IPS-18a (cell line): ENCODE measurements at regions not wholly inside any gene's neighbourhood (a gene's known extent, or its start where the extent isn't known, plus 50 kb on each side); places are given as distances from the start of the nearest gene placed in this dataset.
A peak's percentile ranks its signal among the peaks of the same experiment; 100 is the strongest.
"Not testable (repeated sequence)": the region's sequence is repeated elsewhere in the genome, so short reads cannot be mapped to it uniquely, and the experiment has no call there.

Source experiments
- H3K27ac ChIP-seq: one replicate; pipeline ENCODE4 v1.5.1; 2013; ENCODE audit warnings: low read length
- H3K27me3 ChIP-seq: one replicate; pipeline ENCODE4 v1.6.1; 2013; ENCODE audit warnings: mild to moderate bottlenecking, low read length; ENCODE audit not compliant: control insufficient read depth, insufficient read depth
- H3K36me3 ChIP-seq: one replicate; pipeline ENCODE4 v1.6.1; 2013; ENCODE audit warnings: low read depth, low read length; ENCODE audit not compliant: control insufficient read depth
- H3K4me1 ChIP-seq: one replicate; pipeline ENCODE4 v1.6.1; 2013; ENCODE audit warnings: low read depth, low read length; ENCODE audit not compliant: control insufficient read depth
- H3K4me3 ChIP-seq: one replicate; pipeline ENCODE4 v1.5.1; 2013; ENCODE audit warnings: low read length
- H3K9ac ChIP-seq: one replicate; pipeline ENCODE4 v1.6.1; 2013; ENCODE audit warnings: mild to moderate bottlenecking, low read length, moderate library complexity
- H3K9me3 ChIP-seq: one replicate; pipeline ENCODE4 v1.6.1; 2013; ENCODE audit warnings: low read depth, low read length; ENCODE audit not compliant: control insufficient read depth

DNA sequence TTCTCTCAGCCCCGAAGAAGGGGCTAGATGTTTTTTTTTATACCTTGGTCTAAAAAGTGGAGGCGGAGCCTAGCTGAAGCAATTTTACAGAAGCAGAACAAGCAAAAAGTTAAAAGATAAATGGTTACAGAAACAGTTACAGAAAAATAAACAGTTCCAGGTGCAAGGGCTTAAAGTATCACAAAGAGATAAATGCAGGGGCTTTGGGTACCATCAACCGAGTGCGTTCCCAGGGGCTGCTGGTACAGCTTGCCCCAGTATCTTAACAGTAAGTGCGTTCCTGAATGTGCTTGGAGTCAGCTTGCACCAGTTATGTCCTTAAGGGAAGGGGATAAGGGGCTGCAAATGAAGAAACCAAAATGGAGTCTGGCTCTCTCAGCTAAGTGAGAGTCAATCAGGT lies 173.9 kb upstream of the MBL2 start:
- H3K4me3 ChIP-seq: no peak overlapping the region
- no peaks in the 10 kb centered on the region for H3K36me3 ChIP-seq
- H3K27me3 ChIP-seq: no peaks in the 10 kb centered on the region
- peaks cover 10% of the 10 kb centered on the region for H3K4me1 ChIP-seq
- no peak overlapping the region for H3K9ac ChIP-seq
- H3K9me3 ChIP-seq: no peaks in the 10 kb centered on the region
- H3K27ac ChIP-seq: no peak overlapping the region

DNA sequence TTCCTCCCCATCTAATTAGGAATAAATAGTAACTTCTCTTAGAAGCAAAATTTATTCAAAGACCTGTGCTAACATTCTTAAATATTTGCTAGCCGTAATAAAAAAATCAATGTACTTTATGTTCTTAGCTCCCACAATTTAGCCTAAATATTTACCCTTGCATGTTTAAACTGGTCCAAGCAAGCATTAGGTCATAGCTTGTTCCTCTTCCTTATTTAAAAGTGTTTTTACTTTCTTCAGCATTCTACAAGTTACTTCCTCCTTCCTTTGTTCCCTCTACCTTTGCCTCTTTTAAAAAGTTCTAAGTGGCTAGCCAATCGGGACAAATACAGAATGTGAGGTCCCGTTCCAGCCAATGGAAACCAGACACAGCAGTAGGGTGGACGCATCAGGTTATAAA lies 172.9 kb upstream of the MBL2 start:
- H3K9ac ChIP-seq, H3K9me3 ChIP-seq, H3K36me3 ChIP-seq, H3K27me3 ChIP-seq, H3K4me3 ChIP-seq, H3K27ac ChIP-seq: not testable (repeated sequence)
- H3K4me1 ChIP-seq: peaks cover 10% of the 10 kb centered on the region

DNA sequence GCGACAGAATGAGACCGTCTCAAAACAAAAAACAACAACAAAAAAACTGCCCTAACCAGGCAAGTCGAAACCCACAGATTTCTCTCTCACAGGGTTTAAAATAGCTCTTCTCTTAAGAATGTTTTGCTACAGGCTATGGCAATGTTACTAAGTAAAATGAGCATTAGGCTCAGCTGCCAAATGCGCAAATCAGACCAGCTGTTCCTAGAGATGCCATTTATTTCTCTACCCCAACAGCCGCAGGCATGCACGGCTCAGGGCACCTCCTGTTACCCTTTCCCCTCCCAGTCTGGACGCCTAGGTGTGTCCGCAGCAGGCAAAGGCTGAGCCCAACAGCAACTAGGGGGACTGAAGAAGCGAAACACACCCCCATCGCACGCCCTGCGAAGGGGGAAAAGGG lies 168.3 kb upstream of the MBL2 start:
- H3K4me3 ChIP-seq: no peak overlapping the region
- H3K4me1 ChIP-seq: no peaks in the 10 kb centered on the region
- H3K27me3 ChIP-seq: no peaks in the 10 kb centered on the region
- no peaks in the 10 kb centered on the region for H3K9me3 ChIP-seq
- no peaks in the 10 kb centered on the region for H3K36me3 ChIP-seq
- no peak overlapping the region for H3K9ac ChIP-seq
- H3K27ac ChIP-seq: no peak overlapping the region

- Histone ChIP-seq H3K9ac (no peak overlapping the region), H3K9me3 (no peaks in the 10 kb centered on the region), H3K27me3 (no peaks in the 10 kb centered on the region), H3K27ac (no peak overlapping the region), H3K36me3 (no peaks in the 10 kb centered on the region), H3K4me1 (no peaks in the 10 kb centered on the region), H3K4me3 (no peak overlapping the region)
Observed at GRCh38 chr10:52939894-52940293, 167.3 kb upstream of the MBL2 start.

DNA sequence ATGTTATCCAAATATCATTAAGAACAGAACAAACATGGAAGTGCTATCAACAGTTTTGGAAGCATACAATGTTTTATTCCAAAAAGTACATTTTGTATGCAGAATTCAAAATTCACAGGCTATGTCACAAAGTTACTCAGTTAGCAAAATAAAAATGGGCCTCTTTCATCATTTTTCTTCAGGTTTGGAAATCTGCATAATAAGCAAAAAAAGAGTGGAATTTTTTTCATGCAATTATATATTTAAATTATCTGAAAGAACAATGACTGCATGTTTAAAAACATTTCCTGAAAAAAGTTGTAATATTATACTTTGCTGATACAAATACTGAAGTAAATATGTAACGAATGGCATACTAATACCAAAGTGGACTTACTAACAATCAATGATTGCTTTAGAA lies 161.2 kb upstream of the MBL2 start:
- Histone ChIP-seq H3K27ac (no peak overlapping the region), H3K4me1 (no peaks in the 10 kb centered on the region), H3K27me3 (no peaks in the 10 kb centered on the region), H3K4me3 (no peak overlapping the region), H3K36me3 (no peaks in the 10 kb centered on the region), H3K9ac (no peak overlapping the region), H3K9me3 (no peaks in the 10 kb centered on the region)

- no peak overlapping the region for H3K9ac ChIP-seq
- no peak overlapping the region for H3K4me3 ChIP-seq
- H3K27me3 ChIP-seq: no peaks in the 10 kb centered on the region
- no peaks in the 10 kb centered on the region for H3K36me3 ChIP-seq
- H3K4me1 ChIP-seq: peaks cover 21% of the 10 kb centered on the region
- H3K27ac ChIP-seq: no peak overlapping the region
- H3K9me3 ChIP-seq: no peaks in the 10 kb centered on the region
Observed at GRCh38 chr10:52927678-52928077, 155.1 kb upstream of the MBL2 start.

DNA sequence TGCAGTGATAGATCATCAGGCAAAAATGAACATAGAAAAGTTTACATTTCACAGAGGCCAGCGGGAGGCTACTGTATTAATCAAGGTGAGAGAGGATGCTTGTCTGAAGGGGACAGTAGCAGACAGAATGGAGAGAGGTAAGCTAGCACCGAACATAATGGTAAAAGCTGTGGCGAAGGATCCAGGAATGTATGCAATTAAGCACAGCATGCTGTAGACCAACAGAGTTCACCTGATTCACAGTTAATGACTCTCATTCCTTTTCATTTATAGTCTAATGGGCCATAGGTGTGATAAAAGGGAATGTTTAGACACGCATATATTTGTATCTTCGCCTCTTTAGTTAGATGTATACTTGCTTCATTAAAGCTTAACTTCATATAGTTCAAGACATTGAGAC lies 150.9 kb upstream of the MBL2 start:
- Histone ChIP-seq H3K27ac (no peak overlapping the region), H3K4me3 (no peak overlapping the region), H3K9ac (no peak overlapping the region), H3K36me3 (no peaks in the 10 kb centered on the region), H3K4me1 (peaks cover 30% of the 10 kb centered on the region), H3K9me3 (no peaks in the 10 kb centered on the region), H3K27me3 (no peaks in the 10 kb centered on the region)

- Histone ChIP-seq H3K4me1 (peaks cover 32% of the 10 kb centered on the region), H3K36me3 (no peaks in the 10 kb centered on the region), H3K27me3 (no peaks in the 10 kb centered on the region), H3K4me3 (no peak overlapping the region), H3K9ac (no peak overlapping the region), H3K9me3 (no peaks in the 10 kb centered on the region), H3K27ac (no peak overlapping the region)
Observed at GRCh38 chr10:52918714-52919305, 146.2 kb upstream of the MBL2 start.

DNA sequence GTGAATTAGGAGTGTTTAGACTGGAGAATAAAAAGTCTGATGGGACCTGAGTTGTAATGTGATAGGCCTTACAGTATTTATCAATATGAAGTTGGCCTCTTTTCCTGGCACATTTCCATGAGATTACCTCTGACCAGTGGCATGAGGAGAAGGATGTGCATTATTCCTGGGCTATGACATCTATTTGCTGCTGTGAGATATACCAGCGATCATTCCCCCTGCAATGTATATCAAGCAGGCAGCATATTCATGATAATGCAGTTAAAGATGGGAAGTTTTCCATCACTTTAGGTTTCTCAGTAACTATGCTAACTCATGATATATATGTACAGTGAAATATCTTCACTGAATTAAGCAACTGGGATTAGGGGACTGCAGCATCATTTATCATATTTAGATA lies 142.8 kb upstream of the MBL2 start:
- Histone ChIP-seq H3K9ac (no peak overlapping the region), H3K4me1 (peaks cover 18% of the 10 kb centered on the region), H3K9me3 (no peaks in the 10 kb centered on the region), H3K4me3 (no peak overlapping the region), H3K36me3 (no peaks in the 10 kb centered on the region), H3K27me3 (no peaks in the 10 kb centered on the region), H3K27ac (no peak overlapping the region)

DNA sequence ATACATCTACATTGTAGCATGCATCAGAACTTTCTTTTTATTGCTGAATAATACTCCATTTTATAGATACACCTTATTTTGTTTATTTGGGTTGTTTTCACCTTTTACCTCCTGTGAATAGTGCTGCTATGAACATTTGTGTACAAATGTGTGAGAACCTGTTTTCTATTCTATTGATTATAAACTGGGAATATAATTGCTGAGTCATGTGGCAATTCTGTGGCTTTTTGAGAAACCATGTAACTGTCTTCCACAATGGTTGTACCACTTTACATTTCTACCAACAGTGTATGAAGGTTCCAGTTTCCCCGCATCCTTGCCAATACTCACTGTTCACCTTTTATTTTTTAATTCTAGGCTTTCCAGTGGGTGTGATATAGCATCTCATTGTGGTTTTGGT lies 138.6 kb upstream of the MBL2 start:
- Histone ChIP-seq H3K27me3 (no peaks in the 10 kb centered on the region), H3K36me3 (no peaks in the 10 kb centered on the region), H3K4me1 (peaks cover 17% of the 10 kb centered on the region), H3K27ac (no peak overlapping the region), H3K9me3 (no peaks in the 10 kb centered on the region), H3K4me3 (no peak overlapping the region), H3K9ac (no peak overlapping the region)

GRCh38 chr10:52908478-52908877 lies 135.9 kb upstream of the MBL2 start:
- H3K4me1 ChIP-seq: peaks cover 28% of the 10 kb centered on the region
- no peak overlapping the region for H3K27ac ChIP-seq
- H3K9me3 ChIP-seq: no peaks in the 10 kb centered on the region
- H3K4me3 ChIP-seq: peak overlapping the region; percentile 22
- H3K9ac ChIP-seq: peak overlapping the region; percentile 11
- H3K36me3 ChIP-seq: no peaks in the 10 kb centered on the region
- no peaks in the 10 kb centered on the region for H3K27me3 ChIP-seq

GRCh38 chr10:52906046-52906445 lies 133.5 kb upstream of the MBL2 start:
- Histone ChIP-seq H3K27me3 (no peaks in the 10 kb centered on the region), H3K36me3 (no peaks in the 10 kb centered on the region), H3K27ac (no peak overlapping the region), H3K4me3 (no peak overlapping the region), H3K9ac (no peak overlapping the region), H3K4me1 (peaks cover 35% of the 10 kb centered on the region), H3K9me3 (no peaks in the 10 kb centered on the region)
